ENCODE measurements at regions not wholly inside any gene's neighbourhood (a gene's known extent, or its start where the extent isn't known, plus 50 kb on each side); places are given as distances from the start of the nearest gene placed in this dataset.

DNA sequence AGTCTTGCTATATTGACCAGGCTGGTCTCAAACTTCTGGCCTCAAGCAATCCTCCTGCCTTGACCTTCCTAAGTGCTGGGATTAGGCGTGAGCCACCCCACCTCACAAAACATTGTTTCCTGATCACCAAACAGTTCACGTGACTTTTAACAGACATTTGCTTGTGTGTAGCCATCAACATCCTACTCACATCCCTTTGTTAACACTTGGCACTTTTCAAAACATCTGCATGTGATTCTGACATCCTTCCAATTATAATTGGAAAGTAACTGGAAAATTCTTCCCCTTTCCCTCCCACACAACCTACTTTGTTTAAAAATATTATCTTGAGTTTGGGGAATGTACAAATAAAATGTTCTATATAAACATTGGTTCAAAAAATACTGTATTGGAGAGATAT lies 317.9 kb downstream of the PCNX1 start:
- TF ChIP-seq, protein P1, sequence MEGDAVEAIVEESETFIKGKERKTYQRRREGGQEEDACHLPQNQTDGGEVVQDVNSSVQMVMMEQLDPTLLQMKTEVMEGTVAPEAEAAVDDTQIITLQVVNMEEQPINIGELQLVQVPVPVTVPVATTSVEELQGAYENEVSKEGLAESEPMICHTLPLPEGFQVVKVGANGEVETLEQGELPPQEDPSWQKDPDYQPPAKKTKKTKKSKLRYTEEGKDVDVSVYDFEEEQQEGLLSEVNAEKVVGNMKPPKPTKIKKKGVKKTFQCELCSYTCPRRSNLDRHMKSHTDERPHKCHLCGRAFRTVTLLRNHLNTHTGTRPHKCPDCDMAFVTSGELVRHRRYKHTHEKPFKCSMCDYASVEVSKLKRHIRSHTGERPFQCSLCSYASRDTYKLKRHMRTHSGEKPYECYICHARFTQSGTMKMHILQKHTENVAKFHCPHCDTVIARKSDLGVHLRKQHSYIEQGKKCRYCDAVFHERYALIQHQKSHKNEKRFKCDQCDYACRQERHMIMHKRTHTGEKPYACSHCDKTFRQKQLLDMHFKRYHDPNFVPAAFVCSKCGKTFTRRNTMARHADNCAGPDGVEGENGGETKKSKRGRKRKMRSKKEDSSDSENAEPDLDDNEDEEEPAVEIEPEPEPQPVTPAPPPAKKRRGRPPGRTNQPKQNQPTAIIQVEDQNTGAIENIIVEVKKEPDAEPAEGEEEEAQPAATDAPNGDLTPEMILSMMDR (IDR thresholded peaks at IDR 0.05; ENCODE audit: insufficient read depth, low read depth, low read length) = no peak
- TF ChIP-seq EZH2 (IDR thresholded peaks at IDR 0.05; ENCODE audit: insufficient read depth, low read length) = no peak
